HG03060 (cell line): ENCODE measurements at regions not wholly inside any gene's neighbourhood (a gene's known extent, or its start where the extent isn't known, plus 50 kb on each side); places are given as distances from the start of the nearest gene placed in this dataset.
"Not testable (repeated sequence)": the region's sequence is repeated elsewhere in the genome, so short reads cannot be mapped to it uniquely, and the experiment has no call there.

Experiments
- ATAC-seq: cut with Tn5 transposase; IDR thresholded peaks from one replicate; pipeline ENCODE4 v1.9.1; 2021; ENCODE audit warnings: low read depth, moderate number of reproducible peaks; ENCODE audit not compliant: unreplicated experiment

DNA sequence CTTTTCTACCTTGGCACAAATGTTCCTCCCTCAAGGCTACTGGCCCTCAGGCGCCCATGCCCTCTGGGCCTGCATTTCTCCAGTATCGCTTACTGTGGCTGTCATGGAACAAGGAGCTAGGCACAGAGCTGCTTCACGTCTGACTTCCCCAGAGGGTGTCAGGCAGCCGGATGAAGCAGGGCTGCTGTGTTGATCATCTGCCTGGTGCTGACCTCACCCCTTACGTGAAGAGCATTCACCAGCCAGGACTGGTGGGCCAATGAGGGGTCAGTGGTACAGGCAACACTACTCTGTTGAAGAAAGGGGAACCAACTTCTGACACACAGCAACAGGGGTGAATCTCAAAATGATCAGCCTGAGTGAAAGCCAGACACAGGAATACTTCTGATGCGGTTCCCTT lies 215.5 kb upstream of the GALNT2 start:
- no peak for ATAC-seq

DNA sequence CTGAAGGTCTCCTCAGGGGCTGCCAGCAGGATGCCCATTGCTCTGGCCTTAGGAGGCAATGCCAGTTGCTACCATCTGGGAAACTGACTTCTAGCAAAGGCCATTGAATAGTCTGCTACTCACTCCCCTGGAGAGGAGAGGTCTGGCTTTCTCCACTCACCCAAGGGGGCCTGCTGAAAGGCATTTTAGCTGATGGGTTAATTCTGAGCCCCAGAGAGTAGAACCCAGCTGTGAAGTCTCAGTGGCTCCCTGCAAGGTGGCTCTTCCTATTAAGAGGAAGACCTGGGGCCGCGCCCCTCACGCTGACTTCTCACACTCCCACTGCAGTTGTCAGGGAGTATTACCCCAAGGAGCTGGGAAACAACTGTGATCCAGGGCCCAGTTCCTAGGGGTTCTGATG lies 213.3 kb upstream of the GALNT2 start:
- ATAC-seq = no peak

DNA sequence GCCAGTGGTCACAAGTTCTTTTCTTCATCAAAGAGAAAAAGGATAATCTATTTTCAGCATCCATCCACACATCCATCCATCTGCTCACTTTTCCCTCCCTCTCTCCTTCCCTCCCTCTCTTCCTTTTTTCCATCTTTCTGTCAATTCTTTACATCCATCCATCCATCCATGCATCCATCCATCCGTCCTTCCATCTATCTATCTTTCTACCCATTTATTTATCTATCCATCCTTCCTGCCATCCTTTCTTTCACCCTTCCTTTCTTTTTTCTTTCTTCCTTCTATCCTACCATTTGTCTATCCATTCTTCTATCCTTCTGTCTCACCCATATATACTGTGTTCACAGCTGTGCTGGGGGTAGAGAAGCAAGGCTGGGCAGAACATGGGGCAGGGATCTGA lies 212.4 kb upstream of the GALNT2 start:
- no peak for ATAC-seq

DNA sequence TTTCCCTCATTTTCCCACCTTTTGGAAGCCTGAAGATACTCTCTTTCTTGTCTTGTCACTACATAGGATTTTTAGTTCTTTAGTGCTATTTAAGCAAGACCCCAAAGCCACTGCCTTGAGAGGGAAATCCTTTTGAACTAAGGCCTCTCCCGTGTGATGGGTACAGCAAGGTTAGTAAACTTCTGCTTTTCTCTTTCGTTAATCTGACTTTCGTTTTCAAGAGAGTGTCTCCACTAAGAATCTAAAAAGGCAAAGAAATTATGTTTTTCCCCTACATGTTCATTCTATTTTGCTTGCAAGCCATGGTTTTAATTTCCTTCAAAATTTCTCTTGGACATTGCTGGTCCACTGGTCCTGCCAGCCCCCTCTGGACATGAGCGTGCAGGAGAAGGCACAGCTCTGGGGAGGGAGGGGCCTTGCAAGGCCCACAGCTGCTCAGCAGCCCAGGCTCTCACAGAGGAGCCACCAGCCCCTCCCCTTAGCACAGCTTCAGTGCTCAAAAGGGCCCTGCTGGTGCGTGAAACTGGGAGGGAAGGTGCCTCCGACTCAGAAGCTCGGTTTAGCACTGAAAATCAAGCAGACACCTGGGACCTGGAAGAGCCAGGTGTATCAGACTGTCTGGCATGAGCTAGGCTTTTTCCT lies 210.9 kb upstream of the GALNT2 start:
- ATAC-seq = peak; percentile 79

DNA sequence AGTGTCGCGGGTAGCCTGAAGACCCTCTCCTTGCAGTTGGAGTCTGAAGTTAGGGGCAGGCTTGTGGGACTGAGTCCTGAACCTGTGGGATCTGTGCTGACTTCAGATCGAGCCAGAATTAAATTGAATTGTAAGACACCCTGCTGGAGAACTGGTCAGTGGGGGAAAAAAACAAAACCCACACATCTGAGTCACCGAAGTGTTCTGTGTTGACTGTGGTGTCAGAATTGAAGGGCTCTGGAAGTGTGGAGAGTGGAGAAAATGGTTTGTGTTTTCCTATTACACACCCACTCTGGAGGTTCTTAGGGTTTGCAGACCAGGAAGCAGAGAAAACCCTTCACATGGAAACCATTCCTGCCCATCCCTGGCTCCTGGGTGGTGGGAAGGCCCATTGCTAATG lies 209.5 kb upstream of the GALNT2 start:
- ATAC-seq = no peak

DNA sequence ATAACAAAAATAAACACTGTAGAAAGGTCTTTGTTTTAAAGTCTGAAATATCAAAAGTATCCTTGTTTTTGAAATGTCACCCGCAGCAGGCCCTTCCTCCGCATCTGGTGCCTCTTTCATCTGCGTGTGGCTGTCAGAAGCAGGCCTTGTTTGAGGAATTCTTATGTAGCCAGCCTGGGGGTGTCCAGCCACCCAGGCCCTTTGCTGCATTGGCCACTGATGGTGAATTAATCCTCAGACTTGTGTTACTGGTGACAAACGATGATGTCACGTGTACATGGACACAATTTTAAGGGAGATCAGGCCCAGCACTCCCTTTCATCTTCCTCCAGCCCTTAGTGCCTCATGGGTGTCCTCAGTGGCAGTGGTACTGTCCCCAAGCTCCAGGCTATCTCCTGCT lies 208.0 kb upstream of the GALNT2 start:
- no peak for ATAC-seq

DNA sequence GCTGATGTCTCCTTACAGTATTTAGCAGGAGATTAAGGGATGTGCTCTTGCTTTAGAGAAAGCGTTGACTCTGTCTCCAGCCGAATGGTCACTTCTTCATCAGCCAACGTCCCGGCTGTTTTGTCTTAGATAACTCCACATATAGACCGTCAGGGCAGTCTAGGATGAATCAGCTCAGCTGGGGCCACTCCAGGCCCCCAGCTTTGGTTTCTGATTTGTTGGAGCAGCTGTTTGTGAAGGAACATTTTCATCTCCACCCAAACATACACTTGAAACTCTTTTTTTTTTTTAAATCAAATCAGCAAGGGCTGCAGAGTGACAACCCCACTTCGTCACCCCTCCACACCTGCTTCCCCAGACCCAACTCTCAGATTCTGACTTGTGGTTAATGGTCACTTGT lies 206.1 kb upstream of the GALNT2 start:
- no peak for ATAC-seq

DNA sequence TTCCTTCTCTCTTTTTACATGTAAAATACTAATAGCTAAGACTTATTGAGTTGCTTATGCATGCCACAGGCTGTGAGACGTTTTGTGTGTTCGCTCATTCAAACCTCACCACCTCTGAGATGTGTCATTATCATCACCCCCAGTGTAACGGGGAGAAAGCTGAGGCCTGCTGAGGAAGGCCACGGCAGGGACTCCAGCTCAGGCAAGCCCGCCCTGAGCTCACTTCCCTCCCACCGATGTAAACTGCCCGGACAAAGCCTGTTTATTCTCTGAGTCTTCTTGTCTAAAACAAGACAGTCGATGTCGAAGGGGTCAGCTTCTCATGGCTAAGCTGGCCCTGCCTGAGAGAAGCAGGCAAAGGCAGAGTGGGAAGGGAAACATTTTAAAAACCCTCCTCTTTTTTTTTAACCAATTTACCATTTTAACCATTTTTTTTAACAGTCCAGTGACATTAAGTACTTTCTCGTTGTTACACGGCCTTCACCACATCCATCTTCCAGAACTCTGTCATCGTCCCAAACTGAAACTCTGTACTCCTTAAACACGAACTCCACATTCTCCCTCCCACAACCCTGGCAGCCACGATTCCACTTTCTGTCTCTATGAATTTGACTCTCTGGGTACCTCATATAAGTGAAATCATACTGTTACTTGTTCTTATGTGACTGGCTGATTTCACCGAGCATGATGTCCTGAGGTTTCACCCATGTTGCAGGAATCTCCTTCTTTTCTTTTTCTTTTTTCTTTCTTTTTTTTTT lies 204.8 kb upstream of the GALNT2 start:
- no peak for ATAC-seq

DNA sequence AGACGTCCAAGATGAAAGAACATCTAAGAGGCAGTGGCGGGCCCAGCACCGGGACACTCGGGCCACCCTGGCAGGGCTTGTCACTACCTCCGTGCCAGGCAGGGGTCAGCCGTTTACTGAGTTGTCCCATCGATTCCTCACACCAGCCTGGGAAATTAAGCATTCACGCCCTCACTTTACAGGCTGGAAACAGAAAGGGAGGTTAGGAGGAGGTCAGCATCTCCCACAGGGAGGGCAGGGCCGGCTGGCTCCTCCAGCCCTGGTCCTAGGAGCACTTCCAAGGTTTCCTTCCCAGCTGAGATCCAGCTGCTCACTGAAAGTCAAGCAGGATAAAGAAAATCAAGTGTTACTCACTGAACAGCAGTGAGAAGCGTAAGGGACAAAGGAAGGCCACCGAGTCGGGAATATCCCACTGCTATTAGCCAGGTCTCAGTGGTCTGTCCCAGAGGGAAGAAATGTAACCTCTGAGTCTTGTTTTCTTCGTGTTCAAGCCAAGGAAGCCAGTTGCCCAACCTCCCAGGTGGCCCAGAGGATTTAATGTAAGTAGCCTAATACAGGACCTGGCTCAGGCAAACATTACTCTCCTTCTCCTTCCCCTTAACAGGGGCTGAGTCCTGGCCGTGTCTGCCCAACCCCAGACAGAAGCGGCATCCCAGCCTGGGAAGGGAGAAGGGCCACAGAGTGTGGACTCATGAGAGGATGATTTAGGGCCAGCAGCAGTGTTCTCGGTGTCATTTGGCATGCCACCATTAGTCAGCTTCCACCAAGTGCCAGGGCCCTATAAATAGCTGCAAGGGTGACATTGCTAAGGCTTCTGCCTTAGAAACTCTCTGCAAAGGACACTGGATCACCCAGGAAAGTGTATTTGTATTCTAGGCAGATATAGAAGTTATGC lies 203.1 kb upstream of the GALNT2 start:
- ATAC-seq = no peak

DNA sequence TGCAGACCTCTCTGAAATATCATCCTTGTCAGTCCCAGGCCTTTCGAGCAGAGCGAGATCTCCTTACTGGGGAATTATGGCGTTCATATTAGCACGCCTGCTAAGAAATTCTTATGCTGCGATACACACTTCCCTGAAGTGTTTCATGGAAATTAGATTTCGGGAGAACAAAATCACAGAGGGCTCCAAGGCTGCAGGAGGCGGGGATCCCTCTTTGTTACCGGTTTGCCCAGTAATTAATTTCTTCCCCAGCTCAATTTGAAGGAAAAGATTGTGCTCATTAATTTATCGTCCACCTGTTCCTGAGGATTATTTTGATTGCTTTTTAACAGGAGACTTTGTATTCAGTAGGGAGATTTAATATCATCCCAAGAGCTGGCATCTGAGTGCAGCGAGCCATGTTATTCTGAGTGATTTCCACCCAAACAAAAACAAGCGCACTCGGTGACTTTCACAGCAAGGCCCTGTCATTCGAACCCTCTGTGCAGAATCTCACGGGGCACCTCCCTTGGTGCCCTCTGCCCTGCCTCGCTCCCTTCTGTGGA lies 202.3 kb upstream of the GALNT2 start:
- ATAC-seq = no peak

DNA sequence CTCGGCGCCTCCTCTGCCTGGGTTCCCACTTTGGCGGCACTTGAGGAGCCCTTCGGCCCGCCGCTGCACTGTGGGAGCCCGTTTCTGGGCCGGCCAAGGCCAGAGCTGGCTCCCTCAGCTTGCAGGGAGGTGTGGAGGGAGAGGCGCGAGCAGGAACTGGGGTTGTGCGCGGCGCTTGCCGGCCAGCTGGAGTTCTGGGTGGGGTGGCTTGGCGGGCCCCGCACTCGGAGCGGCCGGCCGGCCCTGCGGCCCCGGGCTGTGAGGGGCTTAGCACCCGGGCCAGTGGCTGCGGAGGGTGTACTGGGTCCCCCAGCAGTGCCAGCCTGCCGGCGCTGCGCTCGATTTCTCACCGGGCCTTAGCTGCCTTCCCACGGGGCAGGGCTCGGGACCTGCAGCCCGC lies 201.7 kb upstream of the GALNT2 start:
- not testable (repeated sequence) for ATAC-seq

DNA sequence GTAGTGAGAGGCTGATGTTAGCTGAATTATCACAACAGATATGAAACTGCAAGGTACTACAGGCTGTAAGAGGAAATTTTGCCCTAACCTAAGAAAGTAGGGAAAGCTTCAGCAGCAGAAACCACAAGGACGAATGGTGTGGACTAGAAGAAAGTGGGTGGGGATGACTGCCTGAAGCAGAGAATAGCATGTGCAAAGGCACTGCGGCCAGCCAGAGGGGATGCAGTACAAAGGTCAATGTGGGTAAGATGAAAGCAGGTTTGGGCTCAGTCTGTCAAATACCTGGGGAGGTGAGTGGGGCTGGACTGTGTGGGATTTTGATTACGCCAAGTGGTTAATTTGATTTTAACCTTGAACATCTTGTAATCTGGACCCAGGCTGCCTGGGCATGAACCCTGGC lies 199.3 kb upstream of the GALNT2 start:
- ATAC-seq = no peak

DNA sequence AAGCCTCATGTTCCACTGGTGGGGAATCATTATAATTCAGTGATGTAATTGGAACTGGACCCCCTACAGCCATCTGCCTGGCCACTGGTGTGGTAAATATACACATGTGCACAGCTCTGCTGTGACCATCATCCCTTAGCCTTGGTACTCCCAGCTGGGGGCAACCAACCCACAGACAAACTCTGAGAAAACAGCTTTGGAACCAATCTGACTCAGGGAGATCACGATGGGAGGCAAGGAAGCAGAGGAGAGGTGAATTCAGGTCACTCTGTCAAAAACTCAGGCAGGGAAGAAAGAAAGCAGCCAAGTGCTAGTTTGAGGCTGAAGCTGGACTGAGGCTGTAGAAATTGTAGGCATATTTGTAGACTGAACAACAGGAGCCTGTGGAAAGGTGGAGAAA lies 197.8 kb upstream of the GALNT2 start:
- no peak for ATAC-seq

DNA sequence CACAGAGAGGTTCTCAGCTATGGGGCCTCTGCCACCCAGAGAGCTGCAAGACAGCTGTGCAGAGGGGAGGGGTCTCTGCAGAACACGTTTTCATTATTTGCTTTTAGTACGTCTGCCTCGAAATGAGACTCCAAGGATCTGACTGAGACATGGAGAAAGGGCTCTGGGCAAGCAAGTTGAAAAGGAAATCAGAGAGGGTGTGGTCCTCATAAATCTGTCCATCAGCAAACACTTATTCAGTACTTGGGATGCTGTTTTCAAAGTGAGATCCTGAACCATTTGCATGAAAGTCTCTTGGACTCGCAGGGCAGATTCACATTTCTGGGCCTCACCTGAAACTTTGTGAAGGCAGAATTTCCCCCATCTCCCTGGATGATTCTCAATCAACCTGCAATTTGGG lies 197.4 kb upstream of the GALNT2 start:
- ATAC-seq = no peak

DNA sequence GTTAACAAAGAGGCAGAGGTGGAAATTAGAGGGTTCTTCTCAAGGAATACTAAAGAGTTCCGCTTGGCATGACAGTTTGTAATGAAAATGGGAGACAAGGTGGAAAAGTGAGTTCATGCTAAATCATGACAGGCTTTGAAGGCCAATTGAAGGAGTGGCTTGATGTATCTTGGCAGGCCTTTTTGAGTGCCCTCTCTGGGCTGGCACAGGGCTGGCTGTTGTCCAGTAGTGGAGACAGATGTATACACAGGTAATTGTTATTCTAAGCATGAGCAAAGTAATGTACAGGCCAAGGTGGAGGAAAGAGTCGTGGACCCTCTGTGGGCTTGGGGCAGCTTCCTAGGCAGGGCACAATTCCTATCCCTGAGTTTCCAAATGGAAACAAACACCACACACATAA lies 196.7 kb upstream of the GALNT2 start:
- ATAC-seq = no peak

DNA sequence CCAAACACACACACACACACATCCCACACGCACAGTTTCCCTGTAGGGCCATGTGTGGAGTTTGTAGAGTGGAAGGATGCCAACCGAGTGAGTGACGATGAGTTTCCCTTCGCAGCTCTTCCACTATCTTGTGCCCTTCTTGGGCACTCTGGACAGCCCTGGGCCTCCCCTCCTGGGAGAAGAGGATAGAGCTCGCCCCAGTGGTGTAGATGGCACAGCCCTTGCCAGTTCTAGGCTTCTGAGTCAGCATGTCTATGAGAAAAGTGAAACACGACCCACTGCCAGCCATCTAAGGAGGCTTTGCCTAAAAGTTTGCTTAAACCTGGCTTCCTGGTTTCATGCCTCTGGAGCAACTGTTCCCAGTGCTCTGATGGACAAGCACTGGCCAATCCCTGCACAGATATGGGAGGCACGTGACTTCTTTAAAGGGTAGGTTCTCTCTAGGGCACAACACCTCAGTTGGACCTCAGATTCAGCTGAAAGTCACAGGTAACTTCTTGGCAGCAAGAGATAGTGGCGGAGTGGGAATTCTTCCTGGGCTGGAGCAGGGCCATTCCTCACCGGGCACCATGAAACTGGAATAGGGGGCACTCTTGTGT lies 195.9 kb upstream of the GALNT2 start:
- ATAC-seq = no peak

DNA sequence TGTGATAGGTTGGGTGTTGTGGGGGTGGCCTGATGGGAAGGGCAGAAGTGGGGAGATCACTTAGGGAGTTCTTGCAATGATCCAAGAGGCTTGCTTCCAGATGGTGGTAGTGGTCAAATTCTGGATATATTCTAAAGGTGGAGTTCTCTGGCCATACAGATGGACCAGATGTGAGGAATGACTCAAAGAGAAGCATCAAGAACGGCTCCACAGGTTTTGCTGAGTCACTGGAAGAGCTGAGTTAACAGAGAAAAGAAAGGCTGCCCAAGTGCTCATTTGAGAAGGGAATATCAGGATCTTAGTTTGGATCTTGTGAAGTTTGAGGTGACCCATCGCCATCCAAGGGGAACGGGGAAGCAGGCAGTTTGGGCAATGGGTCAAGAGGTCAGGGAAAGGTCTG lies 192.9 kb upstream of the GALNT2 start:
- no peak for ATAC-seq

DNA sequence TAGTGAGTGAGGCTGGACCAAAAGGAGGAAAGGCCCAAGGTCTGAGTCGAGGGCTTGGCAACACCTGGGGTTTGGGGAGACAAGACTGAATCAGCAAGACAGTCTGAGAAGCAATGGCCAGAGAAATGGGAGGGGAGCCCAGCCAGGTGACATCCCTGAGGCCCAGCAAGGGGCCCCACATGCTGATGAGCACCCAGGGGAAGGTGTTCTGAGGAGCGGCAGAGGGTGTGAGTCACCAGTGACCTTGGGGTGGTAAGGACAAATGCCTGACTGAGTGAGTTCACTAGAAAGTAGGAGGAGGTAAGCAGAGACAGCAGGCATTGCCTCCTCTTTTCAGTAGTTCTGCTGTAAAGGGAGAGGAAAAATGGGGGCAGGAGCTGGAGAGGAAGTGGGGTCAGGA lies 192.4 kb upstream of the GALNT2 start:
- ATAC-seq = no peak

DNA sequence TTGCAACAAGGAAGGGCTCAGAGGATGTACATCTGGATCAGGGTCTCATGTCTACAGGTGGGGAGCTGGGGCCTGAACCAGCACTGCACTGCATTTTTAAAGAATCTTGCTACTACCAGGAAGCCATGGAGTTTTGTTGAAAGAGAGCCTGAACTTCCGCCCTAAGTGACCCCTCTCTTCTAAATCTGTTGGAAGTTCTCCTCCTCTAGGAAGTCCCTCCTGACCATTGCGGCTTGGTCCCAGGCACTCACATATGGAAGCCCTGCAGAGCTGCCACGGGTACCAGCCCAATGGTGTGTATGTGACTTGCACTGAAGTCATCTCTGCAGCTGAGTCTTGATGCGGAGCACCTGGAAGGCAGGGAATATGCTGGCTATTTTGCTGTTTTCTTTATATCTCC lies 192.0 kb upstream of the GALNT2 start:
- ATAC-seq = no peak

DNA sequence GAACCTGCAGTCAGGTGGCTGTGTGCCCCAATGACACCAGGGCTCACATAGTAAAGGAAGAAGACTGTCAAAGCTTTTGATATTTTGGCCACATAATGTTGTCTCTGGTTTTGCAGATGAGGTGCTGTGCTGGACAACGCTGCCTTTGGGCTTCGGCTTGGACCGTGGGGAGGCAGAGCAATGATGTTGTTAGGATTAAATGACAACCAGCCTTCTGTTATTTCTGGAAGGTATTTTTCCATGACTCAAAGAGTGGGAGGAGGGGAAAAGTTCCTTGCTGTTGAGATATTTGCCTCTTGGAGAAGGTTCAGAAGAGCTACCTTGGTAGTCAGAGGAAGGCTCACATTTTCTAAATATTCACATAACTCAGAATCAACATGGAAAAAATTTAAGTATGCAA lies 187.3 kb upstream of the GALNT2 start:
- no peak for ATAC-seq
